ENCODE measurements at regions not wholly inside any gene's neighbourhood (a gene's known extent, or its start where the extent isn't known, plus 50 kb on each side); places are given as distances from the start of the nearest gene placed in this dataset.

GRCh38 chr1:214900590-214900989, 181.9 kb upstream of the KCNK2 start:
- Histone ChIP-seq H2AFZ (ENCODE audit: low read length) (no peak overlapping the region), H3K4me3 (ENCODE audit: low read length, poor library complexity, severe bottlenecking) (no peak overlapping the region), H3K4me2 (ENCODE audit: low read depth, low read length, poor library complexity, severe bottlenecking) (no peak overlapping the region), H3K79me2 (ENCODE audit: insufficient read depth, low read length) (no peaks in the 10 kb centered on the region), H3K4me1 (ENCODE audit: insufficient read depth, low read length, poor library complexity, severe bottlenecking) (no peaks in the 10 kb centered on the region), H3K9me3 (ENCODE audit: insufficient read depth, low read depth, low read length) (no peaks in the 10 kb centered on the region), H3F3A (ENCODE audit: low read depth) (no peaks in the 10 kb centered on the region), H3K36me3 (ENCODE audit: insufficient read depth, low read length) (no peaks in the 10 kb centered on the region), H3K9me2 (replicated peaks; ENCODE audit: low read depth, low read length) (no peaks in the 10 kb centered on the region), H3K9ac (ENCODE audit: low read depth, low read length, poor library complexity, severe bottlenecking) (no peak overlapping the region), H3K27me3 (ENCODE audit: insufficient read depth, low read length, poor library complexity, severe bottlenecking) (no peaks in the 10 kb centered on the region), H4K20me1 (ENCODE audit: insufficient read depth, low read length, poor library complexity, severe bottlenecking) (no peaks in the 10 kb centered on the region)
- TF ChIP-seq CTCF (conservative IDR thresholded peaks at IDR 0.05; ENCODE audit: low read length): no peak
- TF ChIP-seq EZH2phosphoT487 (IDR thresholded peaks at IDR 0.05; ENCODE audit: borderline replicate concordance): no peak

- H3K9me2 ChIP-seq (replicated peaks; ENCODE audit: low read depth, low read length): no peaks in the 10 kb centered on the region
- no peaks in the 10 kb centered on the region for H3K36me3 ChIP-seq (ENCODE audit: insufficient read depth, low read length)
- no peaks in the 10 kb centered on the region for H3K27me3 ChIP-seq (ENCODE audit: insufficient read depth, low read length, poor library complexity, severe bottlenecking)
- no peak overlapping the region for H3K4me2 ChIP-seq (ENCODE audit: low read depth, low read length, poor library complexity, severe bottlenecking)
- no peak overlapping the region for H2AFZ ChIP-seq (ENCODE audit: low read length)
- H3K4me3 ChIP-seq (ENCODE audit: low read length, poor library complexity, severe bottlenecking): no peak overlapping the region
- no peak overlapping the region for H3K9ac ChIP-seq (ENCODE audit: low read depth, low read length, poor library complexity, severe bottlenecking)
- H3F3A ChIP-seq (ENCODE audit: low read depth): no peaks in the 10 kb centered on the region
- H3K4me1 ChIP-seq (ENCODE audit: insufficient read depth, low read length, poor library complexity, severe bottlenecking): no peaks in the 10 kb centered on the region
- H3K9me3 ChIP-seq (ENCODE audit: insufficient read depth, low read depth, low read length): no peaks in the 10 kb centered on the region
- no peaks in the 10 kb centered on the region for H4K20me1 ChIP-seq (ENCODE audit: insufficient read depth, low read length, poor library complexity, severe bottlenecking)
- no peaks in the 10 kb centered on the region for H3K79me2 ChIP-seq (ENCODE audit: insufficient read depth, low read length)
- TF ChIP-seq EZH2phosphoT487 (IDR thresholded peaks at IDR 0.05; ENCODE audit: borderline replicate concordance): no peak
Observed at GRCh38 chr1:214901718-214902117, 180.8 kb upstream of the KCNK2 start.

GRCh38 chr1:214902636-214903320, 179.8 kb upstream of the KCNK2 start:
- Histone ChIP-seq H2AFZ (ENCODE audit: low read length) (no peak overlapping the region), H3K79me2 (ENCODE audit: insufficient read depth, low read length) (no peaks in the 10 kb centered on the region), H3K9ac (ENCODE audit: low read depth, low read length, poor library complexity, severe bottlenecking) (no peak overlapping the region), H4K20me1 (ENCODE audit: insufficient read depth, low read length, poor library complexity, severe bottlenecking) (no peaks in the 10 kb centered on the region), H3K4me2 (ENCODE audit: low read depth, low read length, poor library complexity, severe bottlenecking) (no peak overlapping the region), H3K9me3 (ENCODE audit: insufficient read depth, low read depth, low read length) (no peaks in the 10 kb centered on the region), H3K4me3 (ENCODE audit: low read length, poor library complexity, severe bottlenecking) (no peak overlapping the region), H3K27me3 (ENCODE audit: insufficient read depth, low read length, poor library complexity, severe bottlenecking) (no peaks in the 10 kb centered on the region), H3F3A (ENCODE audit: low read depth) (no peaks in the 10 kb centered on the region), H3K9me2 (replicated peaks; ENCODE audit: low read depth, low read length) (no peaks in the 10 kb centered on the region), H3K4me1 (ENCODE audit: insufficient read depth, low read length, poor library complexity, severe bottlenecking) (no peaks in the 10 kb centered on the region), H3K36me3 (ENCODE audit: insufficient read depth, low read length) (no peaks in the 10 kb centered on the region)
- TF ChIP-seq EZH2phosphoT487 (IDR thresholded peaks at IDR 0.05; ENCODE audit: borderline replicate concordance) (no peak), CTCF (conservative IDR thresholded peaks at IDR 0.05; ENCODE audit: low read length) (no peak)

GRCh38 chr1:214912127-214912526, 170.4 kb upstream of the KCNK2 start:
- no peaks in the 10 kb centered on the region for H3F3A ChIP-seq (ENCODE audit: low read depth)
- H2AFZ ChIP-seq (ENCODE audit: low read length): no peak overlapping the region
- no peak for TF ChIP-seq EZH2phosphoT487 (IDR thresholded peaks at IDR 0.05; ENCODE audit: borderline replicate concordance)
- TF ChIP-seq CTCF (conservative IDR thresholded peaks at IDR 0.05; ENCODE audit: low read length): no peak

More at GRCh38 chr1:214912127-214912526, 170.4 kb upstream of the KCNK2 start:
- no peaks in the 10 kb centered on the region for H3K36me3 ChIP-seq (ENCODE audit: insufficient read depth, low read length)
- H3K9me2 ChIP-seq (replicated peaks; ENCODE audit: low read depth, low read length): no peaks in the 10 kb centered on the region
- H3K9me3 ChIP-seq (ENCODE audit: insufficient read depth, low read depth, low read length): no peaks in the 10 kb centered on the region
- H3K4me2 ChIP-seq (ENCODE audit: low read depth, low read length, poor library complexity, severe bottlenecking): no peak overlapping the region
- no peaks in the 10 kb centered on the region for H3K4me1 ChIP-seq (ENCODE audit: insufficient read depth, low read length, poor library complexity, severe bottlenecking)
- H3K79me2 ChIP-seq (ENCODE audit: insufficient read depth, low read length): no peaks in the 10 kb centered on the region
- no peak overlapping the region for H3K9ac ChIP-seq (ENCODE audit: low read depth, low read length, poor library complexity, severe bottlenecking)
- no peaks in the 10 kb centered on the region for H3K27me3 ChIP-seq (ENCODE audit: insufficient read depth, low read length, poor library complexity, severe bottlenecking)
- H4K20me1 ChIP-seq (ENCODE audit: insufficient read depth, low read length, poor library complexity, severe bottlenecking): no peaks in the 10 kb centered on the region
- no peak overlapping the region for H3K4me3 ChIP-seq (ENCODE audit: low read length, poor library complexity, severe bottlenecking)
